A549 (cell line): ENCODE measurements at regions not wholly inside any gene's neighbourhood (a gene's known extent, or its start where the extent isn't known, plus 50 kb on each side); places are given as distances from the start of the nearest gene placed in this dataset.

Experiments
- ATAC-seq, 2 experiments: fragments of 200-7000 bp in 1 of 2; fragments of >200 bp in 1 of 2; cut with Nextera tagmentation in 1 of 2; cut with Tn5 transposase in 1 of 2; 3 replicates each; pipeline versions ENCODE4 v1.8.0 to v1.9.1; 2018 to 2020; ENCODE audit warnings: mild to moderate bottlenecking in 1 of 2, moderate library complexity in 1 of 2
- CTCF ChIA-PET: fragments of 300-600 bp; sonication (Branson Sonifier 250); formaldehyde crosslinking; extraction: SDS; loops from one replicate; lab custom pipeline; 2021; ENCODE audit warnings: antibody characterized with exemption, inconsistent platforms; lab: Yijun Ruan, JAX
- POLR2A ChIA-PET: fragments of 350-600 bp; formaldehyde crosslinking; extraction: SDS; loops from one replicate; lab custom pipeline; 2021; ENCODE audit warnings: antibody characterized with exemption, inconsistent platforms; lab: Yijun Ruan, JAX
- DNase-seq, 2 experiments: peaks; one replicate each; pipeline versions ENCODE4 v3.0.0 to v3.0.0-alpha.2; 2011 to 2016; ENCODE audit warnings: low read depth in 1 of 2, low spot score in 1 of 2
- FAIRE-seq: peaks from 2 replicates; lab custom pipeline; 2011; peaks lifted over from hg19 to GRCh38; lab: Jason Lieb, UNC
- H3K27ac ChIP-seq, 2 experiments: fragments of >200 bp; sonication (Bioruptor Twin); formaldehyde crosslinking; 3 replicates each; pipeline ENCODE4 v1.5.1; 2016 to 2017
- H3K4me1 ChIP-seq: fragments of >200 bp; sonication (Bioruptor Twin); formaldehyde crosslinking; 3 replicates; pipeline ENCODE4 v1.6.1; 2016
- H3K4me2 ChIP-seq: fragments of >200 bp; sonication (Bioruptor Twin); formaldehyde crosslinking; 3 replicates; pipeline ENCODE4 v1.6.1; 2016
- H3K4me3 ChIP-seq: fragments of >200 bp; sonication (Bioruptor Twin); formaldehyde crosslinking; 3 replicates; pipeline ENCODE4 v1.5.1; 2016
- H3K9me3 ChIP-seq: fragments of >200 bp; sonication (Bioruptor Twin); formaldehyde crosslinking; 3 replicates; pipeline ENCODE4 v1.6.1; 2016
- BCL3 ChIP-seq: fragments of >200 bp; sonication (Bioruptor Twin); formaldehyde crosslinking; IDR thresholded peaks from 3 replicates; pipeline ENCODE4 v1.6.1; 2016
- CHD2 ChIP-seq: fragments of 150-350 bp; IDR thresholded peaks from 2 replicates; pipeline ENCODE4 v1.6.1; 2014; ENCODE audit warnings: low read length; ENCODE audit not compliant: partially characterized antibody
- CTCF ChIP-seq: fragments of >200 bp; sonication (Bioruptor Twin); formaldehyde crosslinking; IDR thresholded peaks from 3 replicates; pipeline ENCODE4 v1.5.1; 2016
- E2F6 ChIP-seq: IDR thresholded peaks from 2 replicates; pipeline ENCODE4 v1.6.1; 2012; ENCODE audit warnings: low read depth, borderline replicate concordance
- ELK1 ChIP-seq: fragments of 150-350 bp; IDR thresholded peaks from 2 replicates; pipeline ENCODE4 v1.6.1; 2014; ENCODE audit warnings: low read depth, mild to moderate bottlenecking, low read length
- FOXS1 ChIP-seq: fragments of 250-450 bp; sonication (Bioruptor Pico); IDR thresholded peaks from 2 replicates; pipeline ENCODE4 v1.5.0; 2020; ENCODE audit warnings: mild to moderate bottlenecking, moderate library complexity
- GATA3 ChIP-seq: IDR thresholded peaks from 2 replicates; pipeline ENCODE4 v1.6.1; 2012; ENCODE audit warnings: borderline replicate concordance
- HES2 ChIP-seq: fragments of >200 bp; sonication (Bioruptor Twin); formaldehyde crosslinking; IDR thresholded peaks from 2 replicates; pipeline ENCODE4 v1.6.1; 2016
- HOXA7 ChIP-seq: fragments of 250-450 bp; sonication (Bioruptor Pico); IDR thresholded peaks from 2 replicates; pipeline ENCODE4 v1.5.0; 2020; ENCODE audit warnings: mild to moderate bottlenecking, moderate library complexity
- HOXB5 ChIP-seq: fragments of 250-450 bp; sonication (Bioruptor Pico); IDR thresholded peaks from 2 replicates; pipeline ENCODE4 v1.5.0; 2020; ENCODE audit warnings: mild to moderate bottlenecking, moderate library complexity
- JUN ChIP-seq, 2 experiments: fragments of >200 bp; sonication (Bioruptor Twin); formaldehyde crosslinking; IDR thresholded peaks; 2 replicates in 1 of 2; 3 replicates in 1 of 2; pipeline ENCODE4 v1.6.1; 2016 to 2017
- MAX ChIP-seq: IDR thresholded peaks from 2 replicates; pipeline ENCODE4 v1.6.1; 2012
- MAZ ChIP-seq: fragments of 150-350 bp; IDR thresholded peaks from 2 replicates; pipeline ENCODE4 v1.6.1; 2014; ENCODE audit warnings: antibody characterized with exemption, low read depth, low read length, borderline replicate concordance
- NFE2L2 ChIP-seq: fragments of 150-350 bp; conservative IDR thresholded peaks from 2 replicates; pipeline ENCODE4 v1.6.1; 2014; ENCODE audit warnings: low read length
- NPAS2 ChIP-seq: fragments of 250-450 bp; sonication (Bioruptor Pico); IDR thresholded peaks from 2 replicates; pipeline ENCODE4 v1.8.0; 2022; ENCODE audit warnings: mild to moderate bottlenecking, moderate library complexity, borderline replicate concordance
- NR3C1 ChIP-seq: fragments of >200 bp; sonication (Bioruptor Twin); formaldehyde crosslinking; IDR thresholded peaks from 3 replicates; pipeline ENCODE4 v1.6.1; 2017
- PBX3 ChIP-seq: IDR thresholded peaks from 2 replicates; pipeline ENCODE4 v1.6.1; 2012
- PHF8 ChIP-seq: fragments of 200-600 bp; sonication (generic); IDR thresholded peaks from 2 replicates; pipeline ENCODE4 v1.6.1; 2016; ENCODE audit warnings: low read depth, mild to moderate bottlenecking, antibody characterized with exemption, moderate library complexity, borderline replicate concordance
- POLR2AphosphoS2 ChIP-seq: conservative IDR thresholded peaks from 2 replicates; pipeline ENCODE4 v1.6.1; 2012; ENCODE audit warnings: low read length, improper control_type of control experiment, inconsistent platforms
- RARB ChIP-seq: fragments of 250-450 bp; sonication (Bioruptor Pico); IDR thresholded peaks from 2 replicates; pipeline ENCODE4 v1.8.0; 2021; ENCODE audit warnings: mild to moderate bottlenecking, moderate library complexity
- RFX5 ChIP-seq: fragments of 450-650 bp; IDR thresholded peaks from 2 replicates; pipeline ENCODE4 v1.7.1; 2014; ENCODE audit warnings: antibody characterized with exemption, mild to moderate bottlenecking, moderate library complexity
- SREBF2 ChIP-seq: fragments of 450-650 bp; IDR thresholded peaks from 2 replicates; pipeline ENCODE4 v1.6.1; 2014; ENCODE audit warnings: mild to moderate bottlenecking, moderate library complexity
- TFCP2L1 ChIP-seq: fragments of 250-450 bp; sonication (Bioruptor Pico); IDR thresholded peaks from 2 replicates; pipeline ENCODE4 v1.5.0; 2021; ENCODE audit warnings: mild to moderate bottlenecking
- ZFP36 ChIP-seq: fragments of 450-650 bp; IDR thresholded peaks from 2 replicates; pipeline ENCODE4 v1.6.1; 2014; ENCODE audit warnings: borderline replicate concordance; ENCODE audit not compliant: partially characterized antibody
- ZSCAN20 ChIP-seq: fragments of 250-450 bp; sonication (Bioruptor Pico); IDR thresholded peaks from 2 replicates; pipeline ENCODE4 v1.8.0; 2022; ENCODE audit warnings: mild to moderate bottlenecking, moderate library complexity
- WGBS: methylation state at CpG from one replicate; pipeline ENCODE4 v1.1.6; 2017; ENCODE audit errors: missing lambda C conversion rate; 5-methylcytosine and 5-hydroxymethylcytosine counted together

GRCh38 chr12:128004383-128004938, 262.5 kb upstream of the TMEM132C start:
- 7% methylated on average over 17 of the region's 17 CpGs for WGBS
- Histone ChIP-seq H3K27ac (no peak overlapping the region), H3K4me3 (no peak overlapping the region), H3K9me3 (no peaks in the 10 kb centered on the region), H3K4me2 (no peak overlapping the region), H3K4me1 (no peaks in the 10 kb centered on the region)
- TF ChIP-seq MAX: no peak
- no peak for TF ChIP-seq CTCF
- no peak for TF ChIP-seq E2F6
- no peak for TF ChIP-seq HOXA7 (CRISPR knock-in tag)
- no peak for TF ChIP-seq TFCP2L1
- no peak for TF ChIP-seq CHD2
- no peak for TF ChIP-seq NFE2L2
- TF ChIP-seq GATA3: no peak
- no peak for TF ChIP-seq RARB (CRISPR knock-in tag)
- ChIA-PET CTCF (no interaction called here), POLR2A (no interaction called here)
- no peak for ATAC-seq
- no peak for FAIRE-seq
- DNase-seq: no peak

- no peak for FAIRE-seq
- Histone ChIP-seq H3K27ac (no peak overlapping the region), H3K4me2 (no peak overlapping the region), H3K4me1 (no peaks in the 10 kb centered on the region)
- no peak for TF ChIP-seq ZFP36
- TF ChIP-seq, all 56 proteins: peak for 0
- CTCF ChIA-PET: no interaction called here
- 16% methylated on average over 4 of the region's 4 CpGs for WGBS
- ATAC-seq (no peak), DNase-seq (no peak)
- POLR2A ChIA-PET: no interaction called here
- Histone ChIP-seq H3K4me3 (no peak overlapping the region), H3K9me3 (no peaks in the 10 kb centered on the region)
Measured at GRCh38 chr12:128007250-128007649, 259.7 kb upstream of the TMEM132C start.

- POLR2A ChIA-PET: no interaction called here
- Histone ChIP-seq H3K4me1 (no peaks in the 10 kb centered on the region), H3K9me3 (no peaks in the 10 kb centered on the region; the same call in 2 of the 3 replicates), H3K27ac (no peak overlapping the region), H3K4me3 (no peak overlapping the region), H3K4me2 (no peak overlapping the region)
- DNase-seq (no peak), FAIRE-seq (no peak), ATAC-seq (no peak)
- CTCF ChIA-PET: no interaction called here
- TF ChIP-seq HES2: no peak
- no peak for TF ChIP-seq RFX5
- TF ChIP-seq FOXS1 (CRISPR knock-in tag): no peak
- TF ChIP-seq ZFP36: no peak
- no peak for TF ChIP-seq MAZ
- TF ChIP-seq NPAS2 (CRISPR knock-in tag): no peak
- TF ChIP-seq POLR2AphosphoS2: no peak
- no peak for TF ChIP-seq HOXB5 (CRISPR knock-in tag)
- no peak for TF ChIP-seq PBX3
- TF ChIP-seq E2F6: no peak
- no peak for TF ChIP-seq NR3C1
- TF ChIP-seq ELK1: no peak
- TF ChIP-seq SREBF2: no peak
- TF ChIP-seq JUN (IDR thresholded peaks at IDR 0.05): no peak
- TF ChIP-seq BCL3: no peak
- no peak for TF ChIP-seq PHF8
- no peak for TF ChIP-seq ZSCAN20 (CRISPR knock-in tag)
- 1% methylated on average over 3 of the region's 3 CpGs for WGBS
Measured at GRCh38 chr12:128008341-128008740, 258.6 kb upstream of the TMEM132C start.
